Colon (tissue), 2 donors: ENCODE measurements at regions not wholly inside any gene's neighbourhood (a gene's known extent, or its start where the extent isn't known, plus 50 kb on each side); places are given as distances from the start of the nearest gene placed in this dataset.

ENCODE experiments used
- FAIRE-seq: peaks from 2 replicates; lab custom pipeline; 2012; peaks lifted over from hg19 to GRCh38; lab: Jason Lieb, UNC
- donor health status: control.
- donor health status: control.

DNA sequence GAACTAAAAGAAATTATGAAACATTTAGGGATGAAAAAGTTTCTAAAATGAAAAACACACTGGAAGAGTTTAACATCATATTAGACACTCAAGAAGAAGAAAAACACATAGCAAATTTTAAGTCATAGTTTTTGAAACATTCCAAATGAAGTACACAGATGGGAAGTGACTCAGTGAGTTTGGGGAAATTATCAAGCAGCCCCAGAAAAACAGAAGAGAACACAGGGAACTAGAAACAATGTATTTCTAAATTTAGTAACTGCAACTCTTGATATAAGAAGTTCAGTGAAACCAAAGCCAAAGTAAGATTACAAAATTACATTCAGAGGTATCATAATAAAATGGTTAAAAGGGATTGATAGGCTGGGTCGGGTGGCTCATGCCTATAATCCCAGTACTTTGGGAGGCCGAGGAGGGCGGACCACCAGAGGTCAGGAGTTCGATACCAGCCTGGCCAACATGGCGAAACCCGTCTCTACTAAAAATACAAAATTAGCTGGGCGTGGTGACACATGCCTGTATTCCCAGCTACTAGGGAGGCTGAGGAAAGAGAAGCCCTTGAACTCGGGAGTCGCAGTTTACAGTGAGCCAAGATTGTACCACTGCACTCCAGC lies 461.2 kb downstream of the KCTD8 start:
- FAIRE-seq, result no peak

DNA sequence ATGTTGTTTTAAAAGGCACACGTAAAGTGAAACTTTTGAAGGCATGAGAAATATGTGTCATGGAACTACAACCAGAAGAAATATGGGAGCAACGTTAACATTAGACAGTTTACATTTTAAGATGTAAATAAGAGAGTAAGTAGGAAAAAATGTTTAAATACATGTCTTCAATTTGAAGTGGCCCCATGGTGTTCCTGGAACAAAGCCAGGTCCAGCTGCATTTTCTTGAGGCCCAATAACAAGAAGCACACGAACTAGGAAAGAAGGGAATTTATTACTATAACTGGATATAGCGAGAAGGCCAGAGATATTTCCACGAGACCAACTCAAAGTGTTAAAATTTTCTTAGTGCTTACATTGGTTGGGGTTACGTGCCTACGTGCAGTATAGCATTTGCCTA lies 458.1 kb downstream of the KCTD8 start:
- FAIRE-seq, result no peak

DNA sequence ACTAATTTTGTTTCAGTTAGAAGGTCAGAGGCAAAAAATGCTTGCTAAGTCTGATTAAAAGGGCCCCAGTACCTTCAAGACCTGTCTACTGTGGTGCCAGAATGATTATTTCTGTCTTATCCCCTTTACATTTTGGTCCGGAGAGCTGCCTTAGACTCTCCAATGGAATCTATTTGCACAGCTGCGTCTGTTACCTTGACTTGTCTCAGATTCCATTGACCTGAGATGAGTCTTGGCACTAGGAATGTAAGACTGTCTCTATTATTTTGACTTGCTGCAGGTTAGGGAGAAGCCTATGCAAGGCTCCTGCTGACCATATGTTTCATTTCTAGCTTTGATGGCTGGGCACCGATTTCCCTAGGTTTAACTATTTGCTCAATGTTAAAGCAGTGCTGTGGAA lies 457.6 kb downstream of the KCTD8 start:
- FAIRE-seq, result no peak

DNA sequence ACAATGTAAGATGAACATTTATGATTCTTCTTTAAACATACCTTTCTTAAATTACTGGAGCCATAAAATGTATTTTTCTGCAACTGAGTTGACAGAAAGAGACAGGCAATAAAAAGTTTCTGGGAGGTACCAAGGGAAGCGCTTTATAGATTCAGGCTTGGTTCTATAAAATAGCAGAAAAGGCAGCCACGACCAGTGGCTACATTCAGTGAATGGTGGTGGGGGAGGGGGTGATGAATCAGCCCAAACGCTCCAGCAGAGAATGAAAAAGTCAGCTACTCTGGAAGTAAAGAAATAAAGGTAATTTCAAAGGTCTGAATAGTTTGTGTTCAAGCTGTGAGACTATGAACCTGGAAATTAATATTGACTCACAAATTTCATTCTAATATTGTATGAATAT lies 456.1 kb downstream of the KCTD8 start:
- FAIRE-seq, result no peak

DNA sequence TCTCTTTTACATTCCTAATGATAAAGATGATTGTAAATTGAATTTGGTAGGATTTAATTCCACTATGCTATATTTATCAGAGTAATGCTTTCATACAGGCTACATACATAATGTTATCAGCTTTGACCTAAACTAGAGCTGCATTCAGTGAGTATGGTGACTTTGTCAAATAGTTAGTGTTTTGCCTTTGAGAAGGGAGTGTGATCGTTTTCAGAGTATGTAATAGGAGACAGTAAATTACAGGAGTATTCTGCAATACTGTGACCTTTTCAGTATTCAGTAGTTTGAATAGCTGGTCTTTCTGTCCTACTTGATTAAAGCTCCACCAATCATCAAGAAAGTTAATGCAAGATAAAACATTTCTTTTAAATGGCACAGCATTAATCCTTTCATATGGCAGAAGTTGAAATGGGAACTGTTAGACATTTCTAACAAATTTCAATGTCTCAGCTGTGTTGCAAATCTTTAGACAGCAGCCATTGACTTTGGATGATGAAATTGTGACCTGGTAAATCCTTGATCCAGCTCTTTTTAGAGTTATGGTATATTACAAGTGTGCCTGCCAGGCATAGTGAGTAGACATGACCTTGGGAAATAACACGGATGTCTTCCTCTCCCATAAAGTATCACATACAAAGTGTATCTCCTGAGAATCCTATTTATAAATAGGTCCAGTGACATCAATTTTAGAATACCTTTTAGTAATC lies 455.3 kb downstream of the KCTD8 start:
- no peak for FAIRE-seq

DNA sequence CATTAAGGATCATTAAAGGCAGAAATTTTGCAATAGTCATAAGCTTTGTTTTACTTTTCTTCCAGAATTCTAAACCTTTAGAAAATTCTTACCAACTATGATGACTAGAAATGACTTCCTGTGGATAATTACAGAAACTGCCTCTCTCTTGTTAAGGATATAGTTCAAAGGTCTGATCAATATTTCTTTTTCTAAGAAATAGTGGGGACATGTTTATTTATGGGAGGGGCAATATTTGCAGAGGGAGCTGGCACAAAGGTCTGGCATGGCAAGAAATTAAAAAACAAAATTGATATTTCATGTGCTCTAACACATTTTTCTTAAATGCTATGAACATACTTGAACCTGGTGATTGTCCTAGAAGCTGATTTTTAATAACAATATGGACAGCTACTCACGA lies 448.9 kb downstream of the KCTD8 start:
- no peak for FAIRE-seq

DNA sequence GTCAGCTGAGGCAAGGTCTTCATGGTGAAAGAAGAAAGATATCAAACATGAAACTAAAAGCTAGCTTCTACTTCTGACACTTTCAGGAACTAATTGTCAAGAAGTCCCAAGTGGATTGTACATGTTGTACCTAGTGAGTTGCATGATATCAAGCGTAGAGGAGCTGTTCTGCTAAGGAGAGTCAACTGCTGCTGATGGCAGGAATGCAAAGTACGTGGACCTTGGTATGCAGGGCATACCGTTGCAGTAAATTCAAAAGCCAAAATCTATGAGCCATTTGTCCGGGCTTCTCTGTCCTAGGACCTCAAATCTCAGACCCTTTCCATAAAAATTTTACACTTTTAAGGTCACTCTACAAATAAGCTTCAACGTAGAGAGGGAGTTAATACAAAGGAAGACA lies 446.2 kb downstream of the KCTD8 start:
- FAIRE-seq, result no peak

DNA sequence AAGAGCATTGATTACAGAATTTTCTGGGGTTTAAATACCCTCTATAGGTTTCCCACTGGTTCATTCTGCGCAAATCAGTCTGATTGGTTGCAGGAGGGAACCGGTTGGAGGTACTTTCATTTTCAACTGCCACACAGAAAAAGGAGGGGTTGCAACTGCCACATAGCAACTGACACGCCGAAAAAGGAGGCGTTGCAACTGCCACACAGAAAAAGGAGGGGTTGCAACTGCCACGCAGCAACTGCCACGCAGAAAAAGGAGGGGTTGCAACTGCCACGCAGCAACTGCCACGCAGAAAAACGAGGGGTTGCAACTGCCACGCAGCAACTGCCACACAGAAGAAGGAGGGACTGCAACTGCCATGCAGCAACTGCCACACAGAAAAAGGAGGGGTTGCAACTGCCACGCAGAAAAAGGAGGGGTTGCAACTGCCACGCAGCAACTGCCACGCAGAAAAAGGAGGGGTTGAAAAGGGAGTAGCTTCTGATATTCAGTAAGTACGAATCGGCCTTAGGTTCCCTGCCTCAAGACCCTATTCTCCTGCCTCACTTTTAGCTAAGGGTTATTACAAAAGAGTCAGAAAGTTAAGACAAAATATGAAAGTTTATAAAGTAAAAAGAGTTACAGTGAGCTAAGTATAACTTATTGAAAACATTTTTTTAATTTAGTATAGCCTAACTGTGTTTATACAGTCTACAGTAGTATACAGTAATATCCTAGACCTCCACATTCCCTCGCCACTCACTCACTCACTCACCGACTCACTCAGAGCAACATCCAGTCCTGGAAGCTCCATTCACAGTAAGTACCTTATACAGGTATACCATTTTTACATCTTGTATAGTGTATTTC lies 431.8 kb downstream of the KCTD8 start:
- no peak for FAIRE-seq

DNA sequence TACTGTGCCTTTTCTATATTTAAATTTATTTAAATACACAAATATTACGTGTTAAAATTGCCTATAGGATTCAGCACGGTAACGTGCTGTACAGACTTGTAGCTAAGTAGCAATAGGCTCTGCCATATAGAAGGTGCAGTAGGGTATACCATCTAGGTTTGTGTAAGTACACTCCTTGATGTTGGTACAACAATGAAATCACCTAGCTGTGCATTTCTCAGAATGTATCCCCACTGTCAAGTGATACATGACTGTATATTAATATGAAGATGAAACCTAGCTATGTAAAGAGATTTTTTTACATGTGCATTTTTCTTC lies 431.2 kb downstream of the KCTD8 start:
- FAIRE-seq, result no peak

DNA sequence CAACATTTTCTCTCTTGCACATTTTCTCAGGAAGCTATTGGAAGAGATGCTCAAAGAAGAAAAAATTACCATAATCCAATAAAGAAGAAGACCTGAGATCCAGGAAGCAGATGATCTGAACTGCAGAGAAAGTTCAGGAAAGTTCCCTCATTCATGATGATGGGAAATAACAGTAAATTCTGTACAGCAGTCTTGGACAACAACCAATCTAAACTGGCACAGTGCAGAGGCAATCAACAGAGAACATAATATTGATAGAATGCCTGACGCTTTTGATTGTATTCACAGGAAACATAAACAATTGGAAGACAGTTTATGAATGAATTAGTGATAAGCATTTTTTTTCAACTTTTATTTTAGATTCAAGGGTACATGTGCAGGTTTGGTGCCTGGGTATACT lies 428.9 kb downstream of the KCTD8 start:
- FAIRE-seq, result no peak

DNA sequence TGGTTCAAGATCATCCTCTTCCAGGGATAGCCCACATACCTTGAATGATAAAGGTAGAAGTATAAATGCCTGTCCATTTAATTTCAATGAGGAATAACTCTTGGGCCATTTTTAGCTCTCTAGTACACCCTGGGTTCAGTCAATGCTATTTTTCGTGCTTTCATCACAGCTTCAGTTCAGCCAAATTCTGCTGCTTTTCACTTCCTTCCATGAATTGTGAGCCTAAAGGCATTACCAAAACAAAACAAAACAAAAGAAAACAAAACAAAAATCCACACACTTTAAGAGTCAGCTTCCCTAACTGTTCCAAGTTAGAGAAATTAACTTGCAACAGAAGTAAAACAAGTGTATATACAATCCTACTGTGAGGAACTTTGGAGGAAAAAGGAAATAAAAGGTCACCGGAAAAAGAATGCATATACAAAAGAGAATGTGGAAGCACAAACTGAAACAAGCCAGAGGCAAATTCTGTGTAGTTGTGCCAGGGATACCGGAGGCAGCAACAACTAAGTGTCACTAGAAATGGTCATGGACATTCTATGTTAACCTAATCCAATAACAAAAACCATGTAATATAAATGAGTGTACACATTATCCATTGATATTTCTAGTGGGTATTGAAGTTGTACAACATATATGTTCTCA lies 423.1 kb downstream of the KCTD8 start:
- no peak for FAIRE-seq

DNA sequence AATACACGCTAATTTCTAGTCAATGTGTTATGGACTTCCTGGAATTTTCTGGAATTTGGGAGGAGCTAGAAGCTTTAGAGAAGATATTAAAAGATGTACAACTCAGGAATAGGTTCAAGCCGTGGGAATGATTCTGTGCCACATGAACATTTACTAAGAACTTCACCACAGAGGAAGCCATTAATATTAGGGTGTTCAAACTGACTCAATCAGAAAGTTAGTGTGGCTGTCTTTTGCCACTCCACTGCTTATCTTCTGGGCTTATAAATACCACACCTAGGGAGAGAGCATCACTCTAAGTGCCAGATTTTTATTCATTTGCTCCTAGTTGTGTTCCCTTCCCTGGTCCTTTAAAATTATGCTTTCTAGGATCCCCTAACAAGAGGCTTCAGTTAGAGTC lies 409.8 kb downstream of the KCTD8 start:
- no peak for FAIRE-seq

DNA sequence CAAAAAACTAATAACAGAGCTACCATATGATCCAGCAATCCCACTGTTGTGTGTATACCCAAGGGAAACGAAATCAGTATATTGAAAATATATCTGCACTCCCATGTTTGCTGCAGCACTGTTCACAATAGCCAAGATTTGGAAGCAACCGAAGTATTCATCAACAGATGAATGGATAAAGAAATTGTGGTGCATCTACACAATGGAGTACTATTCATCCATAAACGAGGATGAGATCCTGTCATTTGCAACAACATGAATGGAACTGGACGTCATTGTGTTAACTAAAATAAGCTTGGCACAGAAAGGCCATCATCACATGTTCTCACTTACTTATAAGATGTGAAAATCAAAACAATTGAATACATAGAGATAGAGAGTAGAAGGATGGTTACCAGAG lies 402.1 kb downstream of the KCTD8 start:
- no peak for FAIRE-seq

DNA sequence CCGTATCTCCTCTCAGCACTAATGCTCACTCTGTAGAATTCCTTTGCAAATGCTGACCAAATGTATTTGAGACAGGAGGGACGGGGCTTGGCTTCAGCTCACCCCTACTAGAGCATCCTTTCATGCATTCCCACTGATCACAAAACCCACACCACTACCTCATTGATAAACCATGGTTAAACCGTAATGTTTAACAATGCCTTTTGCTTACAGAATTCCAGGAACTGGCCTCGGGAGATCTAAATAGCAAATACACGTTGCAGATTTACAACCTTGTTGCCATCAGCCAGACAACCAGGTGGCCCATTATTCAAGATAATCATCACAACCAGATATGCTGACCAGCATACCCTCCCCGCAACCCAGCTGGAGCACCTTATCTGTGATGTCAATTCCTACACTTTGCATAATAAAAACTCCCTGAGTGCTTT lies 391.9 kb downstream of the KCTD8 start:
- FAIRE-seq, result no peak

DNA sequence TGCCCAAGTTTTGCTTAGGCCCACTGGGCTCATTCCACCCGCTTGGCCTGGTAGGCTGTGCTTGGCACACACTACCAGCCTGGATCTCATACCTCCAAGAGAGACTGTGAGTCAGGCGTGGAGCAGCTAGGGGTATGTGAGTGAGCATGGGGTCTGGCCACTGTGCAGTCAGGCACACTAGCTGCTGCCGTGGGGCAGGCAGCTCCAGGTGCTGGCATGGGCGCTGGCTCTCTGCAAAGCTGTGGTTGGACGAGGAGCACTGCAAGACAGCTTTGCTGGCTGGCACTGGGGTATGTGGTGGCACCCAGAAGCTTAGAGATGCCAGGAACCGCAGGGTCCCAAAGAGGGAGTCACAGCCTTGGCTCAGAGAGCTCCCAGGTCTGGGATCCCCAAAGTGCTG lies 377.8 kb downstream of the KCTD8 start:
- FAIRE-seq, result no peak

DNA sequence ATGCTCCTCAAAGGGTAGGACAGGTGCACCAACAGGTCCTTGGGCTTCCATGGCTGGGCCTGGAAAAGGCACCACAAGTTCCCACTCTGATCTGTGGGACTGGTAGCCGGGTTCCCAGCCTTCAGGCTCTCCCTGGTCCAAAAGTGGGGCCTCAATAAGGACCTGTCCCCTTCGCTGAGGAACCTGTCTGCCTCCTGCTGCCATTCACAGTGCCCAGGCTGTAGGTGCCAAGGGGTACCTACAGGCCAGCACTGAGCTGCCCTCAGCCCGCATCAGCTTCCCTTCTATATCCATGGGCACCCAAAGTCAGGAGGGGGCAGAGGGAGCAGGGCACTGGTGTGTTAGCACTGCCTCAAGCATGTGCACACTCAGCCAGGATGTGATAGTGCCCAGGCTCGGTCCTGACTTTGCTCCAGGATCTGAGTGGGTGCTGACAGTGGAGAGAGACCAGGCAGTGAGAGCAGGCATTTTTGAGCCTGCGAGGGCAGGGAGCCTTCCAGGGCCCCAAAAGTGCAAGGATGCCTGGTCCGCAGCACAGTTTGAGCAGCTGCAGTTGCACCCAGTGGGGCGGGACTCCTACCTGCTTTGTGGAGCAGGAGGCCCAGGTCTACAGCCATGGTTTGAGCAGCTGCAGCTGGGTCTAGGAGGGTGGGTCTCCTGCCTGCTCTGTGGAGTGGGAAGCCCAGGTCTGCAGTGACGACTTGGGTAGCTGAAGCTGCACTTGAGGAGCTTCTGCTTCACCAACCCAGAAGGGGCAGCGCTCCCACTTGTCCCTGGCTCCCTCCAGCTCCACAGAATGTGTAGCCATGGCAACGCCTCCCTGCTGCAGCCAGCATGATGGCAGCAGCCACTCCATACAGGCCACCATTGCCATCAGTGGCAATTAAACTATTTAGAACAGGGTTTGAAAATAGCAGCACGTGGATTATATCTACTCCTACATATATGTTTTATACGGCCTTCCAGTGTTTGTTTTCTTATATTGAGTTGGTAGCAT lies 376.4 kb downstream of the KCTD8 start:
- no peak for FAIRE-seq

DNA sequence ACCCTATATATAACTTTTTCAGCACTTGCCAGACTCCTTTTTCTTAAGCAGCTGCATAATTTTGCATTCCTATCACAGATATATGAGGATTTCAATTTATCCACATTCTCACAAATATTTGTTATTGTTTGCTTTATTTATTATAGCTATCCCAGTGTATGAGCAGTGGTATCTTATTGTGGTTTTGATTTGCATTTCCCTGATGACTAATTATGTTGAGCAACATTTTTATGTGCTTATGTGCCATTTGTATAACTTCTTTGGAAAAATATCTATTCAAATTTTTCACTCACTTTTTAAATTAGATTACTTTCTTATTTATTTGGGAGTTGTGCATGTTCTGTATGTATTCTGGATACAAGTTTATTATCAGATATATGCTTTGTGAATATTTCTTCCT lies 361.9 kb downstream of the KCTD8 start:
- no peak for FAIRE-seq

DNA sequence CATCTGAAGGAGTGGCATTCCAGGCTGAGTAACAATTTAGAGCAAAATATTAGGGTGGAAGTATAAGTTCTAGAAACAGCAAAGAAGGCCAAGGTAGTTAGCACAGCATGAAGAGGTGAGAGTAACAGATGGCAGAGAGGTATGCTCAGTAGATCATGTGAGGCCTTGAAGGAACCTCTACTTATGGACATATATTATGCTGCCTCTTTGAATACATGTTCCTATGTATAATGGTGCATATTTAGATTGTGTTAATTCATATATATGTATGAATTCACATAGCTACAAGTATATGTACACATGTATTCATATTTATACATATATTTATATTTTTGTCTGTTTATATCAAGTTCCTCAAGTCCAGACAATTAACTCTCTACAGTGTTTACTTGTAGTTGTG lies 355.2 kb downstream of the KCTD8 start:
- no peak for FAIRE-seq

DNA sequence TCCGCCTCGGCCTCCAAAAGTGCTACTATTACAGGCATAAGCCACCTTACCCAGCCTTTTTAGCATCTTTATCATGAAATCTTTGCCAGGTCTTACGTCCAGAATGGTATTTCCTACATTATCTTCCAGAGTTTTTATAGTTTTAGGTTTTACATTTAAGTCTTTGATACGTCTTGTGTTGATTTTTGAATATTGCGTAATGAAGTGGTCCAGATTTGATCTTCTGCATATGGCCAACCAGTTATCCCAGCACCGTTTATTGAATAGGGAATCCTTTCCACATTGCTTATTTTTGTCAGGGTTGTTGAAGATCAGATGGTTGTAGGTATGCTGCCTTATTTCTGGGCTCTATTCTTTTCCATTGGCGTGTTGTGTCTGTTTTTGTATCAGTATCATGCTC lies 349.6 kb downstream of the KCTD8 start:
- no peak for FAIRE-seq

DNA sequence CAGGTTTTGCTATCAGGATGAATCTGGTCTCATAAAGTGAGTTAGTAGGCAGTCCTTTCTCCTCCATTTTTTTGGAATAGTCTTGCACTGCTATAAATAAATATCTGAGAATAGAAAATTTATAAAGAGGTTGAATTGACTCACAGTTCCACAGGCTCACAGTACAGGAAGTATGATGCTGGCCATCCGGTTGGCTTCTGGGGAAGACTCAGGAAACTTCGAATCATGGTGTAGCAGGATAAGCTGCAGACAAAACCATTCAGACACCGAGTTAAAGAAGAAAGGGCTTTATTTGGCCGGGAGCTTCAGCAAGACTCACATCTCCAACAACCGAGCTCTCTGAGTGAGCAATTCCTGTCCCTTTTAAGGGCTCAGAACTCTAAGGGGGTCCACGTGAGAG lies 348.2 kb downstream of the KCTD8 start:
- FAIRE-seq, result no peak

DNA sequence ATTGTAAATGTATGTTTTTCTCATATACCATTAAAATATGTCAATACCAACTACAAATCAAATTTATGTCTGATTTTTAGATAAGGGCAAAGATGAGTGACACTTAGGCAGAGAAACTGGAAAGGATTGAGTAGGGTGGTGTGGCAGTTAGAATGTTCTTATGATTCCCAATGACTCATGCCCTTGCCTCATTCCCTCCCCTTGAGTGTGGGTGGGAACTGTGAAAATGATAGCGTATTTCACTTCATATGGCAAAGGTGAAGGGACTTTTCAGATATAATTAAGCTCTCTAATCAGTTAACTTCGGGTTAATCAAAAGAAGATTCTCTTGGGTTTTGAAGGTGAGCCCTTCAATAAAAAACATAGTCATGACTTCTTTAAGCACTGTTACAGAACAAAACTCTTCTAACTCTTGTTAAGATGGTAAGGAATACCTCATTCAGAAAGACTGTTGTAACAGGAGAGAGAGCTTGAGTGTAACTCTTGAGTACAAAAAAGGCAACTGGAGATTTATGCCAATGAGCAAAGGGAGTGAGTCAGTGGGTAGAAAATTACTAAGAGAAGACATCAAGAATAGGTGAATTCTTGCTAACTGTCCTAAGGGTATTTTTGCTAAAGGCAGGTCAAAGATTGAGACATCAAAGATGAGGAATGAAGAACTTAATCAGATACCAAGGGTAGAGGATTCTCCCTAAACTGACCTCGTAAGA lies 329.5 kb downstream of the KCTD8 start:
- no peak for FAIRE-seq
